Transverse colon (tissue), 4 donors: ENCODE measurements at regions not wholly inside any gene's neighbourhood (a gene's known extent, or its start where the extent isn't known, plus 50 kb on each side); places are given as distances from the start of the nearest gene placed in this dataset.

Experiments
- CTCF ChIP-seq, 5 experiments: fragments of 200-600 bp in 3 of 5; fragments of 450-650 bp in 2 of 5; sonication (generic) in 3 of 5; IDR thresholded peaks; 1 replicate in 2 of 5; 2 replicates in 3 of 5; pipeline ENCODE4 v1.5.1; 2016 to 2017; ENCODE audit warnings: antibody characterized with exemption in 5 of 5, inconsistent platforms in 3 of 5, mild to moderate bottlenecking in 2 of 5, moderate library complexity in 1 of 5
- POLR2AphosphoS5 ChIP-seq, 3 donors: sonication (generic); formaldehyde crosslinking; IDR thresholded peaks; one replicate each; pipeline ENCODE4 v1.6.1; 2016; ENCODE audit warnings: antibody characterized with exemption in 3 of 3

- no peak for TF ChIP-seq CTCF (IDR thresholded peaks at IDR 0.05)
- TF ChIP-seq POLR2AphosphoS5 (IDR thresholded peaks at IDR 0.05): peak in 1 of 3 donors; percentile 23
Measured at GRCh38 chr11:8814209-8814922, 96.6 kb upstream of the AKIP1 start.
